ENCODE measurements at regions not wholly inside any gene's neighbourhood (a gene's known extent, or its start where the extent isn't known, plus 50 kb on each side); places are given as distances from the start of the nearest gene placed in this dataset.
"Not testable (repeated sequence)": the region's sequence is repeated elsewhere in the genome, so short reads cannot be mapped to it uniquely, and the experiment has no call there.

GRCh38 chr7:65317372-65317771 is 56.3 kb upstream of the ZNF92 start:
- no peak for DNase-seq (ENCODE audit: low read depth)

- DNase-seq (ENCODE audit: low read depth) = no peak
Measured at GRCh38 chr7:65310761-65311160, 62.9 kb upstream of the ZNF92 start.

DNA sequence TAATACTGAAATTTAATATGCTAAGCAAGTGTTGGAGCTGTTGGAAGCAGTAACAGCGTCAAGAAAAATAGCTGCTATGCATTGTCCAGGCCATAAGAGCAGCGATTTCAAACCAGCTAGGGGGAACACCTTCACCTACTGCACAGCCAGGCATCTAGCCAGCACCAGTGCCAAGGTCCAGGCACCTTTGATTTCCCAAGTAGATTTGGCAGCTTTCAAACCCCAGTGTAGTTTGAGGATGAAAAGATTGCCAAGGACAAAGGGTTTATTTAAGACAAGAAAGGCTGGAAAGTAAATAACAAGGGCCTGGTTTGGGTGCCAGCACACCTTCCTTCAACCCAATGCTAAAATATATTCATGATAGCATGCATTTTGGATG is 65.4 kb upstream of the ZNF92 start:
- DNase-seq (ENCODE audit: low read depth) = no peak

- peak; percentile 49 for DNase-seq (ENCODE audit: low read depth)
Measured at GRCh38 chr7:65307651-65308299, 65.9 kb upstream of the ZNF92 start.

GRCh38 chr7:65304175-65304574 is 69.5 kb upstream of the ZNF92 start:
- no peak for DNase-seq (ENCODE audit: low read depth)

- DNase-seq (ENCODE audit: low read depth) = no peak
Measured at GRCh38 chr7:65302883-65303282, 70.8 kb upstream of the ZNF92 start.

DNA sequence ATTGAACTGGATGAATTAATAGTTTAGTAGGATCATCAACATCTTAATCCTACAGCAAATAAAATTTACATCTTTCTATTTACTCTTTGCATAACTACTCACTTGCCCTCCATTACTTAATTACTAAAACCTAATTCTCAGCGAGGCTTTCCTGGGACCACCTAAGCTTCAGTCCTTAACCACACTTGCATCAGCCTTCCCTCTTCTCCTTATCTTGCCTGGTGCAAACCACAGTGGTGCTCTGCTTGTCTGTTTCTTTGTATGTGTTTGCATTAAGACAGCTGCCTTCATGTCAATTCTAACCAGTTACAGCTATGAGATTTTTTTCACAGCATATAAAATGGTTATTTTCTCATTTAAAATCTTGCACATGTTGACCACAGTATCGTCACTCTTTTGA is 72.6 kb upstream of the ZNF92 start:
- DNase-seq (ENCODE audit: low read depth) = no peak

- no peak for DNase-seq (ENCODE audit: low read depth)
Measured at GRCh38 chr7:65295409-65295808, 78.2 kb upstream of the ZNF92 start.

DNA sequence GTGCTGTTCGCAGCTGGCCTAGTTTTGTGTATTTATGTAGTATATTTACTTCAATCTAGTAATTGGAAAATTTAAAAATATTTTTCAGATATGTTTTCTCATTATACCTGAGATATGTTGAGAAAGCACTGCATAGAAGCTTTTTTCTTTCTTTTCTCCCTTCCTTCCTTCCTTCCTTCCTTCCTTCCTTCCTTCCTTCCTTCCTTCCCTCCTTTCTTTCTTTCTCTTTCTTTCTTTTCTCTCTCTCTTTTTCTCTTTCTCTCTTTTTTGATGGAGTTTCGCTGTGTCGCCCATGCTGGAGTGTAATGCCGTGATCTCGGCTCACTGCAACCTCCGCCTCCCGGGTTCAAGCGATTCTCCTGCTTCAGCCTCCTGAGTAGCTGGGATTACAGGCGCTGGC is 83.3 kb upstream of the ZNF92 start:
- not testable (repeated sequence) for DNase-seq (ENCODE audit: low read depth)

- DNase-seq (ENCODE audit: low read depth) = no peak
Measured at GRCh38 chr7:65287023-65287422, 86.6 kb upstream of the ZNF92 start.

DNA sequence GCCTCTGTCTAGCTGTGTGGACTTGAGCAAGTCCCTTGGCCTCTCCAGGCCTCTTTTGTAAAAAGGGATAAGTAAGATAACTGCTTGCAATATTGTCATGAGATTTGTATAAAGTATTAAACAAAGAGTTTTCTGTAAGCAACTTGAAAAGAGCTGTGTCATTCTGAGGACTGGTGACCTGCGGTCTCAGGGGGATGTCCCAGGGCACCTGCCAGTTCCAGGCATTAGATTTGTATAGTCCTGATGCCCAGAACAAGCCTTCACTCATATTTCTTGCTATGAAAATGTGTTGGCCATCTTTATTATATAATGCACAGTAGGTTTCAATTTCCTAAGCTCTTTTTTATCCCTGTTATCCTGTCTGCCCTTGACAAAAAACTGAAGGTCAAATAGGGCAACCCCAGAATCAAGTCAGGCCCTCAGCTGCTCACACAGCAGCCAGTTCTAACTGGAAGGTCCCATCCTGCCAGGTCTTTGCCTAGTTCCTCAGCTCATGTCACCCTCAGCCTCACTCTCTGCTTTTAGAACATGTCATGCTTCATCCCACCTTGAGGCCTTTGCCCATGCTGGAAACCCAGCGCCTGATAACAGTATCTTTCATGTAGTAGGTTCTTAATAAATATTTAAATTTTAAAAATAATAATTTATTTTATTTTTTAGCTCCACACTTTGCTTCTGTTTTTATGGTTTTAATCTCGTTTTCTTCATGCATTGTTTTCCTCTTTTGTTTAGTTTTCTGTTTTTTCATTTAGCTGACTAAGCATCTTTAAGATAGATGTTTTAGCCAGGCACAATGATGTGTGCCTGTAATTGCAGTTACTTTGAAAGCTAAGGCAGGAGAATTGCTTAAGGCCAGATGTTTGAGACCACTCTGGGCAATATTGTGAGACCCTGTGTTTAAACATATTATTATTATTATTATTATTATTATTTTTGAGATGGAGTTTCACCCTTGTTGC is 87.5 kb upstream of the ZNF92 start:
- no peak for DNase-seq (ENCODE audit: low read depth)

DNA sequence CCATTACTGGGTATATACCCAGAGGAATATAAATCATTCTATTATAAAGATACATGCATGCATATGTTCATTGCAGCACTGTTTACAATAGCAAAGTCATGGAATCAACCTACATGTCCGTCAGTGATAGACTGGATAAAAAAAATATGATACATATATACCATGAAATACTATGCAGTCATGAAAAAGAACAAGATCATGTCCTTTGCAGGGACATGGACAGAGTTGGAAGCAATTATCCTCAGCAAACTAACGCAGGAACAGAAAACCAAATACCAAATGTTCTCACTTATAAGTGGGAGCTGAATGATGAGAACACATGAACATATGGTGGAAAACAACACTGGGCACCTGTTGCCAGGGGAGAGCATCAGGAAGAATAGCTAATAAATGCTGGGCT is 88.4 kb upstream of the ZNF92 start:
- not testable (repeated sequence) for DNase-seq (ENCODE audit: low read depth)

GRCh38 chr7:65279795-65280194 is 93.9 kb upstream of the ZNF92 start:
- DNase-seq (ENCODE audit: low read depth) = no peak

GRCh38 chr7:65276822-65277221 is 96.8 kb upstream of the ZNF92 start:
- no peak for DNase-seq (ENCODE audit: low read depth)

GRCh38 chr7:65271502-65271901 is 102.2 kb upstream of the ZNF92 start:
- not testable (repeated sequence) for DNase-seq (ENCODE audit: low read depth)

GRCh38 chr7:65269150-65269856 is 104.4 kb upstream of the ZNF92 start:
- DNase-seq (ENCODE audit: low read depth) = no peak

- DNase-seq (ENCODE audit: low read depth) = no peak
Measured at GRCh38 chr7:65268782-65269149, 104.9 kb upstream of the ZNF92 start.

GRCh38 chr7:65265933-65266519 is 107.6 kb upstream of the ZNF92 start:
- no peak for DNase-seq (ENCODE audit: low read depth)

GRCh38 chr7:65264258-65264657 is 109.4 kb upstream of the ZNF92 start:
- DNase-seq (ENCODE audit: low read depth) = no peak

- DNase-seq (ENCODE audit: low read depth) = not testable (repeated sequence)
Measured at GRCh38 chr7:65260673-65261072, 113.0 kb upstream of the ZNF92 start.

DNA sequence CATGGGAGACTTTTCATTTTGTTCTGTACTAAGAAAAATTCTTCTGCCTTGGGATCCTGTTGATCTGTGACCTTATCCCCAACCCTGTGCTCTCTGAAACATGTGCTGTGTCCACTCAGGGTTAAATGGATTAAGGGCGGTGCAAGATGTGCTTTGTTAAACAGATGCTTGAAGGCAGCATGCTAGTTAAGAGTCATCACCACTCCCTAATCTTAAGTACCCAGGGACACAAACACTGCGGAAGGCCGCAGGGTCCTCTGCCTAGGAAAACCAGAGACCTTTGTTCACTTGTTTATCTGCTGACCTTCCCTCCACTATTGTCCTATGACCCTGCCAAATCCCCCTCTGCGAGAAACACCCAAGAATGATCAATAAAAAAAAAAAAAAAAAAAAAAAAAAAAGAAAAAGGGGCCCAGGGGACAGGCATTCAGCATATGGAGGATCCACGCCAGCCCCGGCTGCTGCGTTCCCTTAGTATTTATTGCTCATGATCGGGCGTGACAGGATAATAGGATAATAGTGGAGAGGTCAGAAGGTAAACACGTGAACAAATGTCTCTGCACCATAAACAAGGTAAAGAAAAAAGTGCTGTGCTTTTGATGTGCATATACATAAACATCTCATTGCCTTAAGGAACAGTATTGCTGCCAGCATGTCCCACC is 113.7 kb upstream of the ZNF92 start:
- not testable (repeated sequence) for DNase-seq (ENCODE audit: low read depth)

- DNase-seq (ENCODE audit: low read depth) = no peak
Measured at GRCh38 chr7:65254061-65254460, 119.6 kb upstream of the ZNF92 start.
